ENCODE measurements at regions not wholly inside any gene's neighbourhood (a gene's known extent, or its start where the extent isn't known, plus 50 kb on each side); places are given as distances from the start of the nearest gene placed in this dataset.

- H3K4me3 ChIP-seq (ENCODE audit: low read length): no peak overlapping the region
- DNase-seq (ENCODE audit: low read depth): no peak
- peak; percentile 13 for TF ChIP-seq CTCF (IDR thresholded peaks at IDR 0.05; ENCODE audit: insufficient read depth, low read depth, low read length, missing control alignments)
These were observed 390.1 kb upstream of the TRIB2 start for GRCh38 chr2:12326449-12327190.

GRCh38 chr2:12330916-12331315 lies 385.8 kb upstream of the TRIB2 start:
- peak; percentile 59 for DNase-seq (ENCODE audit: low read depth)
- no peak for TF ChIP-seq CTCF (IDR thresholded peaks at IDR 0.05; ENCODE audit: insufficient read depth, low read depth, low read length, missing control alignments)
- H3K4me3 ChIP-seq (ENCODE audit: low read length): no peak overlapping the region

- no peak overlapping the region for H3K4me3 ChIP-seq (ENCODE audit: low read length)
- no peak for TF ChIP-seq CTCF (IDR thresholded peaks at IDR 0.05; ENCODE audit: insufficient read depth, low read depth, low read length, missing control alignments)
- DNase-seq (ENCODE audit: low read depth): no peak
These were observed 385.0 kb upstream of the TRIB2 start for GRCh38 chr2:12331698-12332097.

- H3K4me3 ChIP-seq (ENCODE audit: low read length): no peak overlapping the region
- TF ChIP-seq CTCF (IDR thresholded peaks at IDR 0.05; ENCODE audit: insufficient read depth, low read depth, low read length, missing control alignments): no peak
- peak; percentile 70 for DNase-seq (ENCODE audit: low read depth)
These were observed 383.4 kb upstream of the TRIB2 start for GRCh38 chr2:12333293-12333692.

- DNase-seq (ENCODE audit: low read depth): peak; percentile 18
These were observed 382.2 kb upstream of the TRIB2 start for GRCh38 chr2:12334412-12334966.

GRCh38 chr2:12335131-12335530 lies 381.6 kb upstream of the TRIB2 start:
- no peak for TF ChIP-seq CTCF (IDR thresholded peaks at IDR 0.05; ENCODE audit: insufficient read depth, low read depth, low read length, missing control alignments)
- DNase-seq (ENCODE audit: low read depth): no peak
- H3K4me3 ChIP-seq (ENCODE audit: low read length): no peak overlapping the region

More at GRCh38 chr2:12334412-12334966, 382.2 kb upstream of the TRIB2 start:
- TF ChIP-seq CTCF (IDR thresholded peaks at IDR 0.05; ENCODE audit: insufficient read depth, low read depth, low read length, missing control alignments): no peak
- no peak overlapping the region for H3K4me3 ChIP-seq (ENCODE audit: low read length)

- DNase-seq (ENCODE audit: low read depth): no peak
- H3K4me3 ChIP-seq (ENCODE audit: low read length): no peak overlapping the region
- no peak for TF ChIP-seq CTCF (IDR thresholded peaks at IDR 0.05; ENCODE audit: insufficient read depth, low read depth, low read length, missing control alignments)
These were observed 380.7 kb upstream of the TRIB2 start for GRCh38 chr2:12335995-12336394.
